ENCODE measurements at regions not wholly inside any gene's neighbourhood (a gene's known extent, or its start where the extent isn't known, plus 50 kb on each side); places are given as distances from the start of the nearest gene placed in this dataset.

- H4K91ac ChIP-seq (ENCODE audit: insufficient read length, low read depth, low read length) = no peak overlapping the region
- H3K9me3 Mint-ChIP-seq = no peaks in the 10 kb centered on the region
- H3K4me1 Mint-ChIP-seq = no peaks in the 10 kb centered on the region
- H3K9me3 ChIP-seq (ENCODE audit: control insufficient read depth, low read depth, low read length) = no peaks in the 10 kb centered on the region
- no peaks in the 10 kb centered on the region for H3K79me1 ChIP-seq (ENCODE audit: insufficient read depth, low read depth, low read length, poor library complexity, severe bottlenecking)
- no peak overlapping the region for H2BK15ac ChIP-seq (ENCODE audit: low read depth, low read length)
- H3K9ac ChIP-seq (ENCODE audit: extremely low read depth, insufficient read length, low read length) = no peak overlapping the region
- no peak overlapping the region for H3K4me2 ChIP-seq (ENCODE audit: insufficient read depth, insufficient read length, low read length)
- H3K23me2 ChIP-seq (ENCODE audit: insufficient read length, low read depth, low read length, poor library complexity, severe bottlenecking) = no peaks in the 10 kb centered on the region
- H3K23ac ChIP-seq (ENCODE audit: insufficient read length, low read depth, low read length) = no peak overlapping the region
- H3K4me1 ChIP-seq (ENCODE audit: insufficient read depth, low read length) = no peaks in the 10 kb centered on the region
- no peak overlapping the region for H2BK5ac ChIP-seq (ENCODE audit: insufficient read length, low read length)
- no peak overlapping the region for H3K4me3 Mint-ChIP-seq
- no peak overlapping the region for H4K5ac ChIP-seq (ENCODE audit: insufficient read length, low read depth, low read length)
- no peaks in the 10 kb centered on the region for H3K36me3 Mint-ChIP-seq (ENCODE audit: insufficient read depth in 1 of 3, low read depth in 3 of 3)
- no peaks in the 10 kb centered on the region for H4K20me1 ChIP-seq (ENCODE audit: control insufficient read depth, insufficient read depth, insufficient read length)
- H3K4ac ChIP-seq (ENCODE audit: low read depth, low read length) = no peak overlapping the region
- no peak overlapping the region for H3T11ph ChIP-seq (ENCODE audit: low read length)
- WGBS (ENCODE audit: extremely low coverage, insufficient read length, low lambda C conversion rate) = no CpG with 5 or more reads among the region's 3 CpGs
- no peak overlapping the region for H3K18ac ChIP-seq (ENCODE audit: insufficient read length, low read depth, low read length)
- H2BK20ac ChIP-seq (ENCODE audit: low read depth, low read length, poor library complexity, severe bottlenecking) = no peak overlapping the region
- DNase-seq = no peak
- no peak overlapping the region for H2AFZ ChIP-seq (ENCODE audit: low read length)
- peaks cover 44% of the 10 kb centered on the region for H3K27me3 Mint-ChIP-seq (ENCODE audit: low read depth)
- H3K27ac ChIP-seq (ENCODE audit: insufficient read length, low read depth, low read length) = no peak overlapping the region
- H3K56ac ChIP-seq (ENCODE audit: insufficient read length, low read depth, low read length) = no peak overlapping the region
- H2AK5ac ChIP-seq (ENCODE audit: insufficient read length, low read length) = no peak overlapping the region
- H3K27ac Mint-ChIP-seq = no peak overlapping the region
- H3K27me3 ChIP-seq (ENCODE audit: insufficient read depth, low read length) = no peaks in the 10 kb centered on the region
- no peak overlapping the region for H3K14ac ChIP-seq (ENCODE audit: insufficient read depth, low read length)
- no peak overlapping the region for H4K8ac ChIP-seq (replicated peaks; ENCODE audit: insufficient read length, low read depth, low read length)
- TF ChIP-seq, protein P1, sequence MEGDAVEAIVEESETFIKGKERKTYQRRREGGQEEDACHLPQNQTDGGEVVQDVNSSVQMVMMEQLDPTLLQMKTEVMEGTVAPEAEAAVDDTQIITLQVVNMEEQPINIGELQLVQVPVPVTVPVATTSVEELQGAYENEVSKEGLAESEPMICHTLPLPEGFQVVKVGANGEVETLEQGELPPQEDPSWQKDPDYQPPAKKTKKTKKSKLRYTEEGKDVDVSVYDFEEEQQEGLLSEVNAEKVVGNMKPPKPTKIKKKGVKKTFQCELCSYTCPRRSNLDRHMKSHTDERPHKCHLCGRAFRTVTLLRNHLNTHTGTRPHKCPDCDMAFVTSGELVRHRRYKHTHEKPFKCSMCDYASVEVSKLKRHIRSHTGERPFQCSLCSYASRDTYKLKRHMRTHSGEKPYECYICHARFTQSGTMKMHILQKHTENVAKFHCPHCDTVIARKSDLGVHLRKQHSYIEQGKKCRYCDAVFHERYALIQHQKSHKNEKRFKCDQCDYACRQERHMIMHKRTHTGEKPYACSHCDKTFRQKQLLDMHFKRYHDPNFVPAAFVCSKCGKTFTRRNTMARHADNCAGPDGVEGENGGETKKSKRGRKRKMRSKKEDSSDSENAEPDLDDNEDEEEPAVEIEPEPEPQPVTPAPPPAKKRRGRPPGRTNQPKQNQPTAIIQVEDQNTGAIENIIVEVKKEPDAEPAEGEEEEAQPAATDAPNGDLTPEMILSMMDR (conservative IDR thresholded peaks at IDR 0.05) = no peak
- H3K79me2 ChIP-seq (ENCODE audit: insufficient read depth, low read length) = no peaks in the 10 kb centered on the region
- H2BK12ac ChIP-seq (ENCODE audit: insufficient read length, low read depth, low read length) = no peak overlapping the region
- no peak overlapping the region for H2BK120ac ChIP-seq (ENCODE audit: low read depth, low read length, poor library complexity, severe bottlenecking)
These were observed 232.4 kb downstream of the FOXA2 start for GRCh38 chr20:22352019-22352418.

Measured in H9 (cell line).